Neural progenitor cell (in vitro differentiated cells): ENCODE measurements at regions not wholly inside any gene's neighbourhood (a gene's known extent, or its start where the extent isn't known, plus 50 kb on each side); places are given as distances from the start of the nearest gene placed in this dataset.

Experiments
- CTCF ChIP-seq: fragments of 200-600 bp; sonication (generic); IDR thresholded peaks from 2 replicates; pipeline ENCODE4 v1.5.1; 2017; ENCODE audit warnings: antibody characterized with exemption, mild to moderate bottlenecking
- EZH2 ChIP-seq: fragments of 200-600 bp; sonication (generic); IDR thresholded peaks from 2 replicates; pipeline ENCODE4 v1.6.1; 2017; ENCODE audit warnings: antibody characterized with exemption, mild to moderate bottlenecking, moderate library complexity
- EZH2phosphoT487 ChIP-seq: fragments of 200-600 bp; sonication (generic); IDR thresholded peaks from 2 replicates; pipeline ENCODE4 v1.6.1; 2017; ENCODE audit warnings: antibody characterized with exemption

GRCh38 chr7:33757563-33758165, 147.7 kb upstream of the BMPER start:
- TF ChIP-seq EZH2phosphoT487 (no peak), CTCF (peak; percentile 79), EZH2 (no peak)
